Stimulated activated CD4-positive, alpha-beta T cell treated with anti-CD3 and anti-CD28 coated beads, Interleukin-2, amount 100 ng/mL, for 24 hours (primary cell): ENCODE measurements at regions not wholly inside any gene's neighbourhood (a gene's known extent, or its start where the extent isn't known, plus 50 kb on each side); places are given as distances from the start of the nearest gene placed in this dataset.
"Not testable (repeated sequence)": the region's sequence is repeated elsewhere in the genome, so short reads cannot be mapped to it uniquely, and the experiment has no call there.

ENCODE experiments used
- DNase-seq, 2 donors: peaks; one replicate each; pipeline ENCODE4 v3.0.0-alpha.2; 2020

- no peak for DNase-seq
Measured at GRCh38 chr4:19579608-19580007, 672.1 kb upstream of the SLIT2 start.

GRCh38 chr4:19577097-19577496, 674.6 kb upstream of the SLIT2 start:
- DNase-seq = no peak

- DNase-seq = no peak
Measured at GRCh38 chr4:19575924-19576323, 675.8 kb upstream of the SLIT2 start.

- DNase-seq = no peak
Measured at GRCh38 chr4:19566041-19566440, 685.7 kb upstream of the SLIT2 start.

- DNase-seq = no peak
Measured at GRCh38 chr4:19562456-19562855, 689.2 kb upstream of the SLIT2 start.

- DNase-seq = no peak
Measured at GRCh38 chr4:19557161-19557560, 694.5 kb upstream of the SLIT2 start.

GRCh38 chr4:19556276-19556675, 695.4 kb upstream of the SLIT2 start:
- not testable (repeated sequence) for DNase-seq

- DNase-seq = no peak
Measured at GRCh38 chr4:19547463-19547862, 704.2 kb upstream of the SLIT2 start.

- DNase-seq = no peak
Measured at GRCh38 chr4:19544446-19545125, 707.1 kb upstream of the SLIT2 start.

GRCh38 chr4:19540859-19541540, 710.7 kb upstream of the SLIT2 start:
- no peak for DNase-seq

- DNase-seq = no peak
Measured at GRCh38 chr4:19539201-19539600, 712.5 kb upstream of the SLIT2 start.

- DNase-seq = no peak
Measured at GRCh38 chr4:19534159-19534558, 717.5 kb upstream of the SLIT2 start.

GRCh38 chr4:19531906-19532848, 719.5 kb upstream of the SLIT2 start:
- no peak for DNase-seq

GRCh38 chr4:19523964-19524363, 727.7 kb upstream of the SLIT2 start:
- no peak for DNase-seq

GRCh38 chr4:19522966-19523365, 728.7 kb upstream of the SLIT2 start:
- DNase-seq = no peak

GRCh38 chr4:19520939-19521520, 730.7 kb upstream of the SLIT2 start:
- no peak for DNase-seq

- no peak for DNase-seq
Measured at GRCh38 chr4:19514276-19515070, 737.2 kb upstream of the SLIT2 start.

- no peak for DNase-seq
Measured at GRCh38 chr4:19512086-19512485, 739.6 kb upstream of the SLIT2 start.

- no peak for DNase-seq
Measured at GRCh38 chr4:19510993-19511392, 740.7 kb upstream of the SLIT2 start.

GRCh38 chr4:19508442-19508841, 743.3 kb upstream of the SLIT2 start:
- DNase-seq = no peak

GRCh38 chr4:19497705-19498104, 754.0 kb upstream of the SLIT2 start:
- no peak for DNase-seq

GRCh38 chr4:19496756-19497155, 754.9 kb upstream of the SLIT2 start:
- DNase-seq = no peak
